GM19328 (cell line): ENCODE measurements at regions not wholly inside any gene's neighbourhood (a gene's known extent, or its start where the extent isn't known, plus 50 kb on each side); places are given as distances from the start of the nearest gene placed in this dataset.

Source experiments
- ATAC-seq: cut with Tn5 transposase; IDR thresholded peaks from one replicate; pipeline ENCODE4 v1.9.1; 2021; ENCODE audit warnings: mild to moderate bottlenecking, moderate library complexity; ENCODE audit not compliant: unreplicated experiment

DNA sequence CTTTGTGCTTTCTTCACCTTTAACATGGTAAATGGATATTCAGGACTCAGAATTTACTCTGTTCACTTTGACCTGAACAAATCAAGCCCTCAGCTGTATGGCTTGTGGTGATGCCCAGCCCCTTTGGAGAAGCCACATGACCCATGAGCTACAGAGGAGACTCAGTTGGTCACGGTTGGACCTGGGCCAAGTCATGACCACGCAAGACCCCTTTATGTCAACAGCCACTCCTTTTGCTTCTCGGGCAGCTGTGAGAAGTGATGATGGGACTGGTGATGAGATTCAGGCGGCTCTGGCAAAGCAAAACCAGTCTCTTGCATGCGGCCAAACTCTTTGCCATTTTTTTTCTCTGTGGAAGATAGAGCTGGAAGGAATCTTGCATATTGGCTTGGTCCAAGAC lies 96.5 kb upstream of the AJAP1 start:
- no peak for ATAC-seq

DNA sequence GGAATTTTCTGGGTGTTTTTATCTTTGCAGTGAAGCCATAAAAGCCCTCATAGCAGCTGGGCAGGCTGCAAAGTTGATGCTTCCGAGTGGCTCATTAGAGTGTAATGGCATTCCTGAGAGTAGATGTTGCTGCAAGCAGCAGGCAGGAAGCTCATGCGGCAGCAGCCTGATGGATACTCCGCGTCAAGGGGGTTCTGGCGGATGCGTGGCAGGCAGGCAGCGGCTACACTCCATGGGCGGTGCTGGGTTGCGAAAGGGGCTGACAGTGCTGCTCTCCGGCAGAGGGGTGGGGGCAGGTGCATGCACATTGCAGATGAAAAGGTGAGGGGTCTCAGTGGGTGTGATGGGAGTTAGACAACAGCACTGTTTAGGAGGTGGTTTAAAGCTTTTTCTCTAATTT lies 93.2 kb upstream of the AJAP1 start:
- no peak for ATAC-seq

DNA sequence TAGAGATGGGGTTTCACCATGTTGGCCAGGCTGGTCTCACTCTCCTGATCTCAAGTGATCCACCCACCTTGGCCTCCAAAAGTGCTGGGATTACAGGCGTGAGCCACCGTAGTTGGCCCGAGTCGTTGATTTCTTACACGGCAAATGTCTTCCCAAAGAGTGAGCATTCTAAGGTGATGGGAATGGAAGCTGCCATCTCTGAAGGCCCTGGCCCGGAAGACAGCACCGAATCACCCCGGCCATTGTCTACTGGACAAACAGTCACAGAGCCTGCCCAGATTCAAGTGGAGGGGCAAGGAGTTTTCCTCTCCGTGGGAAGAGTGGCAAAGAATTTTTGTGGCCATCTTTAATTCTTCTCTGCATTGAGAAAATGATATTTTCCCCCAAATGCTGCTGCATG lies 92.1 kb upstream of the AJAP1 start:
- ATAC-seq = no peak

DNA sequence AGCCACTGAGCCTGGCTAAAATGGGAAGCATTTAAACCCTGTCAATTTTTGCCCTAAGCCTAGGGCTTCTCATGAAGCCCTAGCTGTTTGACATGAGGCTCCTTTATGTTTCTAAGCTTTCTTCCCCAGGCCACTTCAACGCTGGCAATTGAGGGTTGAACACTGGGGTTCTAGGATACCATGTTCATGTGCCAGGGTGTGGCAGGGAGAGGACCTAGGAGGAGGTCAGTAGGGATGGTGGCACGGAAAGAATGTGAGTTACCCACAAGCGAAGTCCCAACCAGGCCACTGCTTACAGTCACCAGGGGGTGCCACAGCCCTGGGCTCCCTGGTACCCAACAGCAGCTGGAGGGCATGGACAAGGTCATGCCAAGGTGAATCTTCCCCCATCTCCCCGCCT lies 90.8 kb upstream of the AJAP1 start:
- no peak for ATAC-seq

DNA sequence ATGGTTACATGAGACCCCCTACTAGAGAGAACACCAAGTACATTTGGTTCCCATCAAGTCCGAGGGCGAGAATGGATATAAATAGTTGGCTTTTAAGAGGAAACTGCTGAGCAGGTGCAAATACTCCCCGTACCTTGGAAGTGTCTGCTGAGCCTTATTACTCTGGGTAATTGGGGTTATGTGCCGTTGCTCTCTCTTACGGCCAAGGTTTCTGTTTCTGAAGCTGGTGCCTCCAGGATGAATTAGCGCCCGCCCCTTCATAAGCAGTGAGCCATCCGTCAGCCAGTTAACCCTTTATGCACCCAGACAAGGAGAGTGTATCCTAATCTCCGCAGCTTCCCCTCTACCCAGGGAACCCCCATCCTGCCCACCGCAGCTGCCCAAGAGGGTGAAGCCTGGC lies 90.4 kb upstream of the AJAP1 start:
- ATAC-seq = no peak

DNA sequence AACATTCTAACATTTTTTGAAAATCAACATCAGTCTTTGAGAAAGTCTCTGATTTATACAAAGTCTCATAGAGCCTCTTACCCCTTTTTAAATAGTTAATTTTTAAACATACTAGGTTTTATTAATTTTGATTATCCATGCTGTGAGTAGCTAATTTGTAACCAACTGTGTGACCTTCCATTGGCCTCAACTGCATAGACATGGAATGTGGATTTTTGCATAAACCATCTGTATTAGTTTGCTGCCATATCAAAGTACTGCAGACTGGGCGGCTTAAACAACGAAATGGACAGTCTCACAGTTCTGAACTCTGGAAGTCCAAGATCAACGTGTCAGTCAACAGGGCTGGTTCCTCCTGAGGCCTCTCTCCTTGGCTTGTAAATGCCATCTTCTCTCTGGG lies 89.2 kb upstream of the AJAP1 start:
- no peak for ATAC-seq

DNA sequence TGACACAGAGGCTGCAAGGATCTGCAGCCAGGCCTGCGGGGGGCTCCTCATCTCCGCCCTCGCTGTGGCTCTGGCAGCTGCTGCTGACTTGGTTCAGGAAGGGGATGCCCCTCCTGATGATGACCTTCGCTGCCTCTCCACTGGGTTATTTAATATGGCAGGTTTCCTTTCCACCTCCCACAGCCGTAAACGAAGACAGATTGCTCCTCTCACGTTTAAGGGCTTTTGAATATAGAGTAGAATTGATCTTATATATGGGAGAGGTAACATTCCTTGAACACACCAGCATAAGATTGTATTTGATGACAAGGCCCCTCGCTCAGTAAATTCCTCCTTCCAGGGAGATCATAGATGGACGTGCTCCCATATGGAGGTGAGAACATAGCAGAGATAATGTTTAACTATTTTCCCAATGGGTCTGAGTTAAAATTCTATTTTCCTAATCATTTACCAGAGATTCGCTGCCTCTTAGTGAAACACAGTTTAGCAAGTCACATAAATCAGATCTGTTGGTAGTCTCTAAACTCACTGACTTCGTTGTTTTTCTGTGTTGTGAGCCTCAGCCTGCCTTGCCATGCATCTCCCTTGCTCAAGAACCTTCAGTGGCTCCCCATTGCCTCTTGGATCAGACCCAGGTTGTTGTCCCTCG lies 88.5 kb upstream of the AJAP1 start:
- ATAC-seq = no peak

DNA sequence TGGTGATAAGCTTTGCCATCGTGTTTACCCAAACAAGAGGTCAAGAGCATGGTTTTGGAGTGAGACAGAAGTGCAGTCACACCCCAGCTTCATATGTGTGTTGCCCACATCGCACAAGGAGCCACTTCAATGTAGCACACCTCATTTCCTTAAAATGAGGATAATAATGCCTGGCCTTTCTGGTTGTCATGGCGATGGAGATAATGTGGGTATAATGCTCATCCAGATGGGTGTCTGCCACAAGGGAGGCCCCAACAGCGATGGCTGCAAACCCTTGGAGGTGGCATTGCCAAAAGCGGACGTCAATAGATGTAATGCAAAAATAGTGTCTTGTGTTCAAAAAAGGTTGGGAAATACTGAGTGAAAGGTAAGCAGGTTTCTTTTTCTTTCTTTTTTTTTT lies 83.1 kb upstream of the AJAP1 start:
- ATAC-seq = no peak

DNA sequence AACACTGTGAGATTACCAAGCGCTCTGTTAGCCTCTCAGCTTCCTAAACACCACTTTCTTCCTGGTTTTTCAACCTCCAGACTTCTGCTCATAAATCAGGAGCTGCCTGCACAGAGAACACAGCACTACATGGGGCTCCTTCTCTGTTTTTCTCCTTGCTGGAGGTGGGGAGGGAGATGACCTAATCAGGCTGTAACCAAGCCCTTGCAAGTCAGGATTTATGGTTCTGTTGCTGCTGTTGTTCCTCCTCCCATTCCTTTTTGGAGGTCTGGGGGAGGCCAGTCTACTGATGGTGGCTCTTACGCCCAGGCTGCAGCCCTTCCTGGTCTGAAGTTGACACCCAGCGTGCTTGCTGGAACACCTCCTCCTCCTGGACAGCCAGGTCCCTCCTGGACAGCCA lies 80.9 kb upstream of the AJAP1 start:
- ATAC-seq = no peak

DNA sequence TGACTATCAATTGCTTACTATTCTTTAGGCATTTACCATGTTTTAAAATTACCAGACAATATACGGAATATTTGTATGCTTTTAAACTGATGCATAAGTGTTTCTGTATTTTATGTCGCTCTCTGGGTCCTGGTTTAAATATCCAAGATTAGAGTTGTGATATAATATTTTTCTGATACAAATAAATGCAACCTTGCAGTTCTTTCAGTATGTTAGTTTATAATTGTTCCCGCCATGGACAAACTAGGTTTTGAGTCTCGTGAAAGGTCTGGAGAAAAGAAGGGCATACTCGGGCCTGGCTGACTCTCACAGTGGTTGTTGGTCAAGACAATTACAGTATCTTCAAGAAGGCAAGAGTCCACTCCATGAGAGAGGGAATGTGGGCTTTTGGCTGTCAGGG lies 72.6 kb upstream of the AJAP1 start:
- no peak for ATAC-seq

DNA sequence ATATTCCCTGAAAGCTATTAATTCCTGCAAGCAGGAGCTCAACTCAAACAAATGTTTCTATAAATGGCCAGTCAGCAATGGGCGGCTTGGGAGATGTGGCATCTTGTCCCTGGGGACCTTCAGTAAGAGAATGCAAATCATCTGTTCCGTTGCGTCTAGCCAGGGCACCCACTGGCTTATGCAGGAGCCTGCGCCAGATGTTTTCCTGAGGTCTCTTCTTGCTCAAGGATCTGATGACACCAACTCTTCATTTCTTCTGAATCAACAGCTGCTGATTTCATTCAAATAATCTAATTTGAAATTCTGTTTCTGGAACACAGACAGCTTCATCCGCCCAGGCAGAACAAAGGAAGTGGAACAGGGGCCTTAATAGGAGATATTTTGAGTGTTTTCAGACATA lies 70.0 kb upstream of the AJAP1 start:
- ATAC-seq = no peak

DNA sequence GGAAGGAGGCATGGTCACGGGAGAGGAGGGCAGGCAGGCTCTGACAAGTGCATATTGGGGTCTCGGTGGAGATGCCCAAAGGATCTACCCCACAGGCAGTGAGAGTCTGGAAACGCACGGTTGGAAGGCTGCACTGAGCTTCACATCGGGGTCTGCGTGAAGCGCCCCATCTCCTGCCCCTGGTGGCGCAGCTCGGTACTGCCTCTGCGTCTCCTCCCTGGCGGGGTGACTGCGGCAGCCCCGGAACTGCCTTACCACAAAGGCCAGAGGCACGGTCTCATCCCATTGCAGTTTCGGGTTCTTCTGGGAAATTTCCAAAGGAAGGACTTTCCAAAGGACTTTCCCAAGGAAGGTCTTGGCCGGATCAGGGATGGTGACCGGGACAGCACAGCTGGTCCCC lies 69.2 kb upstream of the AJAP1 start:
- no peak for ATAC-seq

DNA sequence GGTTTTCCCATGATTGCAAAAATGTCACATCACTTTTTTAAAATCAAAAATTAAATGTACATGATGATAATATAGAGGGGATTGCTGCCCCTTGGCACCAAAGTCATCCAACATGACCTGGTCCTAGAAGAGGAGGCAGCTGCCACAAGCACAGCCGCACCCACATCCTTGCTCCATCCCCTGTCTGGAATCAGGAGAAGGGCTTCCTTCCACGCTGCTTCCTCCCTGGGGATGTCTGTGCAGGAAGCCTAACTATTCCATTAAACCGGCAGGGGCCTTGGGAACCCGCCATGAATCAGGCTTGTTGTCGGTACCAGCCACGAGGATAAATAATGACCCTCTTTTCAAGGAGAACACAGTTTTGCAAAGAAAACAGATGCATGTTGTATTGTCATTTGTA lies 68.7 kb upstream of the AJAP1 start:
- no peak for ATAC-seq

DNA sequence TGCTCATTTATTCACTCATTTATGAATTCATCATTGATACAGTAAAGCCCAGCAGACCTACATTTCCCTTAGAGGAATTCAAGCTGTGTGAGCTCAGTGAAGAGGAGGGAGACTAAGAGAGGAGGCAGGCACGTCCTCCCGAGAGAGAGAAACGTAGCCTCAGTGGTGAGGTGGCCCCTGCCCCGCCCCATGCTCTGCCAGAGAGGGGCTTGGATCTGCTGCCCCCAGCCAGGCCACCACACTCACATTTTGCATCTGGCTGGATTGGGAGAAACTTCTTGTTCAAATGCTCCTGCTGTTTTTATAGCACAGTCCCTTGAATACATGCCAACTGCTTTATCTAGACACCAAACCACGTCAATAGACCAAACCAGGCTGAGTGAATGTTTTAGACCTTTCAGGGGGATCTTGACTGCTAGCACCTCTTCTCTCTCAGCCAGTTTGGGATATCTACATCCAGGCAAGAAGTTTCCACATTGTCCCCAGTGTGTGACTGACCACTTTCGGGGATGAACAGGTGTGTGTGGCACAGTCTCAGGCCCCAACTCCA lies 67.7 kb upstream of the AJAP1 start:
- no peak for ATAC-seq

DNA sequence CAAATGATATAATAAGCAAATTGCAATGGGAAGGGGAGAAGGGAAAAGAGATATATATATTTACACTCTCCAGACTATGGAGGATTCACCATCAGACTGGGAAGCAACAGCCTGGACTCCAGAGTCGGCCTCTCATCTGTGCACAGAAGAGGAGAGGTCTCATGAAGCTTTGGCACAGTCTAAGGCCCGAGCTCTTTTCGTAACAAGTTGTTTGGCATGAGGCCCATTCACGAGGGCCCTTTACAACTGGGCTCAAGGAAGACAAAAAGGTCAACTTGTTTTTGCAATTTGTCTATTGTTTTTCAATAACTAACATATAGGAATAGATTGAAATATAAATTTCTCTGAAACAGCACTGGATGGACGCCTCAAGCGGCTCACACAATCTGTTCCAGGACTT lies 66.7 kb upstream of the AJAP1 start:
- ATAC-seq = no peak

DNA sequence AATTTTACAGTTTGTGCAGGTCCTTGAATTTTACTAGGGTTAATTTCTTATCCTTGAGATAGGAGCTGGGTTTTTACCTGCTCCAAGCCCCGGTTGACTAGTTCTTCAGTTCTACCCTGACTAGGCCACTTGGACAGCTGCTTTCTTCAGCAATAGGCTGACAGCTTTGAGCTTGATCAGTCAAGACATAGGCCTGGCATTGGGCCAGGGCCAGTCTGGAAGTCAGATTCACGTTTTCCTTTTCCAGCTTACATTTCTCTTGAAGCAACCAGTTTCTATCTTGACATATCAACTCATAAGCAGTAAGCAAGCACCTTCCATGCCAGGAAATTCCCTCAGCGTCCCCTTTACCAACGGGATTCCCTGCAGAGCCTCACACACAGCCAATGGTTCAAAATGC lies 63.7 kb upstream of the AJAP1 start:
- ATAC-seq = no peak

DNA sequence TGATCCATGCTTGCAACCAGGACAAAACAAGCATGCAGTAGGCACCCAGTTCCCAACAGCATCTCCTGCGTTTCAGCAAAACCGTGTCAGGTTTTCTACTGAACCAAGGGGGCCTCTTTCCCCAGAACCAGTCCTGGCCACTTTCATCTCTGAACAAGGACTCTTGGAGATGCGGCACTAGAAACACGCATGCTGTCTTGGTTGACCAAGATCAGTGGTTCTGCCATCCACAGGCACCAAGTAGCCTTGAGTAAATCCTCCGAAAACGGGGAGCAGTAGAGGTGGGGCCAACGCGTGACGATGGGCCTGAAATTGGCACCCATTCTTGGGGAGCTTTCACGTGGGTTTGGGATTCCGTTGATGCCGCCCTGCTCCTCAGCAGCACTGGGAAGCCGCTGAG lies 62.5 kb upstream of the AJAP1 start:
- no peak for ATAC-seq

DNA sequence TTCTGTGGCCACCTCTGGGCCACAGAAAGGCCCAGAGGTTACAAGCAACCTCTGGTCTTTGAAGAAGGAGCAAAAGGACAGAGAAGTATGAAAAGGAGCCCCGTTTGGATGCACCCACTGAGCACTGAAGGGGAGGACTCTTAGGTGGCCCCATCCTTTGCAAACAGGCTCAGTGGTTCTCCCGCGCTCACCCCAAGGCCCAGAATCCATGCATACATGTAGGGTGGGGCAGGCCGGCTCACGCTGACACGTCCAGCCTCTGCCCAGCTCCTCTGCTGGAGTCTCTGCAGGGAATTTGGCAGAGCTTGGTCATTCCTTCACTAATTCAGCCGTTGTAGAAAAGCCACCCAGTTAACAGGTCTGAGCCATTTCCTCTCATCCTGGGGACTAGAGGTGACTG lies 61.3 kb upstream of the AJAP1 start:
- no peak for ATAC-seq

DNA sequence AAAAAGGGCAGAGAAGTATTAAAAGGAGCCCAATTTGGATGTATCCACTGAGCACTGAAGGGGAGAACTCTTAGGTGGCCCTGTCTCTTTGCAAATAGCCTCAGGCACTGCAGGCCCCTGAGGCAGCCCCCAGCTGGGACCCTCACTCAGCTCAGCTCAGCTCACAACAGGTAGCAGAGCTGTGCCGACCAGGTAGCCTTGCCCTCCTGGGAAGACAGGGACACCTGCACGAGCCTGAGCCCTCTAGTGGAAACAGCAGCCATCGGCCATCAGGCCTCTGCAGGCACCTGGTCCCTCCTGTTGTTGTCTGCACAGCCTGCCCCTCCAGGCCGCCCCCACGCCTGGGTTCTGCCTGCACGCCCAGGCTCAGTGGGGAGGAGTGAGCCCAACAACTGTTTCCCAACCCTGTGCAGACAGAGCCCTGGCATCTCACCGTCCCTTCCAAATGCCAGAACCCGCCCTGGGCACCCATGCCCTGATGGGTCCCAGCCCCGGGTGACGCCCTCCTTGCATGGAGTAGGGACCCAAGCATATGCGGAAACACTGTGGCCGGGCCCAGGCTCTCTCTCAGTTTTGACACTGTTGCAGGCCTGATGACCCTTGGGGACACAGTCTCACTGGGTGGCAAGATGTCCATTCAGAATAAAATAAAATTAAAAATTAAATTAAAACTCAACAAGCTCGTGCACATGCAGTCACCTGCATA lies 60.0 kb upstream of the AJAP1 start:
- no peak for ATAC-seq

DNA sequence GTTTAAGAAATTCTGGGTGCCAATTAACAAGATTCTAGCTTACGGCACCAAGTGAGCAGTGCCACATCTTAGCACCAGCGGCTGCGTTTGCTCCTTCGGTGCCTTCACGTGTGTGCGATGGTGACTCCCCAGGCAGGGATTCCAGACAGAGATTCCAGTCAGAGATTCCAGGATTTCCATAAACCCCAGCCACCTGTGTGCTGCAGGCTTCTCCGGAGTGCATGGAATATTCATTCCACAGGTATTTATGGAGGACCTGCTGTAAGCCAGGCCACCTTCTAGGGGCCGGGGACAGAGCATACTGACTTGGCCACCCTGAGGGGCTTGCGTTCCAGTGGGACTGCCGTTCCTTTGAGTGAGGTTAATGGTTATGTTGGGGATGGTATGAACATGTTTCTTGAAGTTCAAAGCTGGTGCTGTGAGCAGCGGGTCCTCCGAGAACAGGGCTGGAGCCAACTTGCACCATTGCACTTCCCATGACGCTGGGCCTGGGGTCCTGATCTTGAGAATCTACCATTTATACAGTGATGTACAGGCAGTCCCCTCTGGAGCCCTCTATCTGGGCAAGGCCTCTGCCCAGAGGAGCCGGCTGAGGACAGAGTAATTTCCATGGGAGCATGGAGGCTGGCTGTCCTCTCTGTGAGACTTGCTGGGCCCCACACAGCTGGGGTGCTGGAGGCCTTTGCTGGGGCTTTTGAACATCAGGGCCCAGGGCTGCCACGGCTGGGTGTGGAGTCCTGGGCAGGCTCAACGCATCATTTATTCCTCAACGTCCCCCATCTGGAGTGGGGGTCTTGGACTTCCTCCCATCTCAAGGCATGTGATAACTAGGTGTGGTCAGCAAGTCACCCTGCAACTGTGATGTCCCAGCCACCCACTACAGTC lies 58.8 kb upstream of the AJAP1 start:
- ATAC-seq = no peak

DNA sequence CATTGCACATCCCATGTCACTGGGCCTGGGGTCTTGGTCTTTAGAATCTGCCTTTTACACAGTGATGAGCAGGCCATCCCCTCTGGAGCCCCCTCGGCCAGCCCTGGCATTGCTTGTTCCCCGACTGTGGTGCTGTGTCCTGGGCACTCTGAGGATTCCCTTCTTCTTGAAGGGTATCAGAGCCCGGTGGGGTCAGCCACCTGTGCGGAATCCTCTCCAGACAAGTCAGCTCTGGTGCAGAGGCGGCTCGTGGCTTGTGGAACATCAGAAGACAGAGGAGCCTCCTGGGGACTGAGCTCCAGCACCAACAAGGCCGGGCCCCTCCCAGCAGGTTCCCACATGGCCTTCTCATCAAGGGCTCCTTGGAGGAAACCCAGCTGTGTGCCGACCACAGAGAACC lies 57.9 kb upstream of the AJAP1 start:
- ATAC-seq = no peak

DNA sequence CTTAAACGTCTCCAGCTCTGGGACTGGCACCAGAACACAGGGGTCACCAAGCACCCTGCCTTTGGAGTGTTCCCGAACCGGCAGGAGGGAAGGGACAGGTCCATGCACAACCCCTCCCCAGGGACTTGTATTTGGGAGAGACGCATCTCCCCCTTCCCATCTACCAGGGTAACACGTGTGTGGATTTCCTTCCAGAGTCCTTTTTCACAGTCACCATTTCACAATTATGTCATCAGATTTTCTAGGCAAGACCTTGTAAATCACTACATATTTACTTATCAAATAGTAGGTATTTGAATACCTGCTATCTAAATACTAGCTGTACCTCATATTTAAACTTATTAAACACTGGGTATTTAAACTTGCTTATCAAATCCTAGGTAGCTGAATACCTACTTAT lies 57.4 kb upstream of the AJAP1 start:
- ATAC-seq = no peak
